ENCODE measurements at regions not wholly inside any gene's neighbourhood (a gene's known extent, or its start where the extent isn't known, plus 50 kb on each side); places are given as distances from the start of the nearest gene placed in this dataset.
A peak's percentile ranks its signal among the peaks of the same experiment; 100 is the strongest.

DNA sequence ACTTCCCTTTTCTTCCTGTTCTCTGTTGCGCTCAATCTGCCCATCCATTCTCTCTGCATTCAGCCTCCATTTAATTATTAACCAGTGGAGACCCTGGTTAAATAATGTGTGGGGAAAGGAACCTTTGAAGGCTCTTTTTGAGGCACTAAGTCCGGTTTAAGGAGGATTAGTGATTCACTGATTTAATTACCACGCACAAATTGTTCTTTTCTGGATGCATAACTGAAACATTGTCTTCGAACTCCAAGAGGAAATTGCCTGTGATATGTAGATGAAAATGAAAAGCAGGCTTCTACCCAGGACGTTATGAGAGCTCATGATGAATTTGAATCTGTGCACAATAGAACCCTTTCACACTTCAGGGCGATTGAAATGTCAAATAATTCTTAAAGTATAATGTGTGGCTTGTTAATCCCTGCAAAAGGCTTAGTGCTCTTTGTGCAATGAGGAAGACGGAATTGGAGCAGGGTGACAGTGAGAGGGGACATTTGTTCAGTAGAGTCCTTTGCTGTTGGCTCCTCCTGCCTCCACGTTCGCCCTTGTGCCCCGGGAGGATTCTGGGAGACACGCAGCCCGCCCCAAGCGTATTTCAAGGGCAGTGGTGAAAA lies 51.1 kb upstream of the ZNF236 start:
- peaks cover 15% of the 10 kb centered on the region for H3K36me3 Mint-ChIP-seq (ENCODE audit: low read depth)
- H3K27me3 Mint-ChIP-seq (ENCODE audit: low read depth) = peaks cover 25% of the 10 kb centered on the region
- peaks cover 6% of the 10 kb centered on the region for H3K4me1 Mint-ChIP-seq (ENCODE audit: low read depth)
- peaks cover 25% of the 10 kb centered on the region for H3K9me3 Mint-ChIP-seq
- H3K27ac Mint-ChIP-seq = no peak overlapping the region
- H3K4me3 Mint-ChIP-seq = no peak overlapping the region

- no peak overlapping the region for H3K27ac Mint-ChIP-seq
- peaks cover 20% of the 10 kb centered on the region for H3K4me1 Mint-ChIP-seq (ENCODE audit: low read depth)
- H3K4me3 Mint-ChIP-seq = no peak overlapping the region
- peaks cover 30% of the 10 kb centered on the region for H3K27me3 Mint-ChIP-seq (ENCODE audit: low read depth)
- H3K9me3 Mint-ChIP-seq = peaks cover 29% of the 10 kb centered on the region
- H3K36me3 Mint-ChIP-seq (ENCODE audit: low read depth) = peaks cover 20% of the 10 kb centered on the region
Measured at GRCh38 chr18:76767954-76768353, 54.4 kb upstream of the ZNF236 start.

- no peak overlapping the region for H3K4me3 Mint-ChIP-seq
- no peak overlapping the region for H3K27ac Mint-ChIP-seq
- H3K9me3 Mint-ChIP-seq = peaks cover 39% of the 10 kb centered on the region
- peaks cover 34% of the 10 kb centered on the region for H3K4me1 Mint-ChIP-seq (ENCODE audit: low read depth)
- peaks cover 17% of the 10 kb centered on the region for H3K27me3 Mint-ChIP-seq (ENCODE audit: low read depth)
- peaks cover 27% of the 10 kb centered on the region for H3K36me3 Mint-ChIP-seq (ENCODE audit: low read depth)
Measured at GRCh38 chr18:76766429-76766828, 55.9 kb upstream of the ZNF236 start.

- peaks cover 38% of the 10 kb centered on the region for H3K4me1 Mint-ChIP-seq (ENCODE audit: low read depth)
- H3K27ac Mint-ChIP-seq = no peak overlapping the region
- H3K4me3 Mint-ChIP-seq = no peak overlapping the region
- peaks cover 27% of the 10 kb centered on the region for H3K36me3 Mint-ChIP-seq (ENCODE audit: low read depth)
- H3K27me3 Mint-ChIP-seq (ENCODE audit: low read depth) = peaks cover 12% of the 10 kb centered on the region
- H3K9me3 Mint-ChIP-seq = peaks cover 42% of the 10 kb centered on the region
Measured at GRCh38 chr18:76765649-76766048, 56.7 kb upstream of the ZNF236 start.

GRCh38 chr18:76764291-76764901 lies 58.0 kb upstream of the ZNF236 start:
- peaks cover 38% of the 10 kb centered on the region for H3K4me1 Mint-ChIP-seq (ENCODE audit: low read depth)
- peak overlapping the region; percentile 32 for H3K4me3 Mint-ChIP-seq
- peaks cover 12% of the 10 kb centered on the region for H3K27me3 Mint-ChIP-seq (ENCODE audit: low read depth)
- H3K27ac Mint-ChIP-seq = peak overlapping the region; percentile 10
- peaks cover 42% of the 10 kb centered on the region for H3K9me3 Mint-ChIP-seq
- H3K36me3 Mint-ChIP-seq (ENCODE audit: low read depth) = peaks cover 27% of the 10 kb centered on the region

GRCh38 chr18:76759056-76759455 lies 63.3 kb upstream of the ZNF236 start:
- Mint-ChIP-seq H3K9me3 (peaks cover 14% of the 10 kb centered on the region), H3K4me1 (ENCODE audit: low read depth) (peaks cover 20% of the 10 kb centered on the region), H3K36me3 (ENCODE audit: low read depth) (peaks cover 12% of the 10 kb centered on the region), H3K27ac (no peak overlapping the region), H3K4me3 (no peak overlapping the region), H3K27me3 (ENCODE audit: low read depth) (peaks cover 21% of the 10 kb centered on the region)

- H3K27ac Mint-ChIP-seq = peak overlapping the region; percentile 24
- H3K4me1 Mint-ChIP-seq (ENCODE audit: low read depth) = peaks cover 18% of the 10 kb centered on the region
- no peak overlapping the region for H3K4me3 Mint-ChIP-seq
- H3K36me3 Mint-ChIP-seq (ENCODE audit: low read depth) = peaks cover 10% of the 10 kb centered on the region
- peaks cover 20% of the 10 kb centered on the region for H3K27me3 Mint-ChIP-seq (ENCODE audit: low read depth)
- H3K9me3 Mint-ChIP-seq = peaks cover 14% of the 10 kb centered on the region
Measured at GRCh38 chr18:76757925-76758324, 64.4 kb upstream of the ZNF236 start.

DNA sequence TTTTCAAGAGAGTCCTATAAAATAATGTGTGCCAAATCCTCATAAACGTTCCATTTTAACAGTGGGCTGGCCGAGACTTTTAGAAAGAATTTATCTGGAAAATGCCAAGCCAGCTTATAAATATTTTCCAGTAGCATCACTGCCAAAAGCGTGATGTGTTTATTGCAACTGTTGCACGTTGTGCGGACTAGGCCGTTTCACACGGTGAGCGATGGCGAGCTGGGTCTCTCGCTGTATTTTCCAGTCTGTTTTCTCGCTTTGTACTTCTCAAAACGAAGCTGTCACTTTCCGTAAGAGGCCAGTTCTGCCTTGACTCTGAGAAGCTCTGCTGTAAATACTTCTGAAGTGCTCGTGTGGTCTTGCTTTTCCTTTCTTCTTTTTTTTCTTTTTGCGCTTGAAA lies 65.0 kb upstream of the ZNF236 start:
- H3K36me3 Mint-ChIP-seq (ENCODE audit: low read depth) = peaks cover 10% of the 10 kb centered on the region
- peaks cover 13% of the 10 kb centered on the region for H3K4me1 Mint-ChIP-seq (ENCODE audit: low read depth)
- H3K9me3 Mint-ChIP-seq = peaks cover 14% of the 10 kb centered on the region
- no peak overlapping the region for H3K4me3 Mint-ChIP-seq
- peaks cover 21% of the 10 kb centered on the region for H3K27me3 Mint-ChIP-seq (ENCODE audit: low read depth)
- no peak overlapping the region for H3K27ac Mint-ChIP-seq

GRCh38 chr18:76756531-76757253 lies 65.7 kb upstream of the ZNF236 start:
- Mint-ChIP-seq H3K9me3 (peaks cover 10% of the 10 kb centered on the region), H3K27ac (no peak overlapping the region), H3K4me1 (ENCODE audit: low read depth) (peaks cover 6% of the 10 kb centered on the region), H3K4me3 (no peak overlapping the region), H3K27me3 (ENCODE audit: low read depth) (peaks cover 24% of the 10 kb centered on the region), H3K36me3 (ENCODE audit: low read depth) (peaks cover 5% of the 10 kb centered on the region)

DNA sequence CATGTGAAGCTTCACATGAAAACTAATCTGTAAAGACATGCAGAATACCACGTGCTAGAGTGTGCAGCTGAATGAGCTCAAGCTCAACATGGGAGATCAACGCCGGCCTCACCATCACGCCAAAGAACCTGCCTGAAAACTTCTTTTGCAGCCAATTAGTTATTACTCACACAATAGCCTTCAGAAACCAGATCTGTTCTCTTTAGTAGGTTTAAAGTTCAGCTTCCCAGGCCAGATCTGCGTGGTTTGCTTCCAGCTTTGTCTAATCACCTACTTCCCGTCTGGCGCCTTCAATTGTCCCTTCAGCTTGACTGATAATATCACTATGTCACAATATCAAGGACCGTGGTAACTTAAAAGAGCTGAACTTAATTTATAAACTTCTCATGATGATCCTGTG lies 68.0 kb upstream of the ZNF236 start:
- Mint-ChIP-seq H3K9me3 (peaks cover 20% of the 10 kb centered on the region), H3K27ac (no peak overlapping the region), H3K36me3 (ENCODE audit: low read depth) (peaks cover 2% of the 10 kb centered on the region), H3K4me3 (no peak overlapping the region), H3K4me1 (ENCODE audit: low read depth) (no peaks in the 10 kb centered on the region), H3K27me3 (ENCODE audit: low read depth) (peaks cover 29% of the 10 kb centered on the region)

GRCh38 chr18:76752400-76752799 lies 70.0 kb upstream of the ZNF236 start:
- Mint-ChIP-seq H3K4me3 (no peak overlapping the region), H3K27me3 (ENCODE audit: low read depth) (peaks cover 38% of the 10 kb centered on the region), H3K36me3 (ENCODE audit: low read depth) (peaks cover 8% of the 10 kb centered on the region), H3K4me1 (ENCODE audit: low read depth) (no peaks in the 10 kb centered on the region), H3K27ac (no peak overlapping the region), H3K9me3 (peaks cover 34% of the 10 kb centered on the region)

DNA sequence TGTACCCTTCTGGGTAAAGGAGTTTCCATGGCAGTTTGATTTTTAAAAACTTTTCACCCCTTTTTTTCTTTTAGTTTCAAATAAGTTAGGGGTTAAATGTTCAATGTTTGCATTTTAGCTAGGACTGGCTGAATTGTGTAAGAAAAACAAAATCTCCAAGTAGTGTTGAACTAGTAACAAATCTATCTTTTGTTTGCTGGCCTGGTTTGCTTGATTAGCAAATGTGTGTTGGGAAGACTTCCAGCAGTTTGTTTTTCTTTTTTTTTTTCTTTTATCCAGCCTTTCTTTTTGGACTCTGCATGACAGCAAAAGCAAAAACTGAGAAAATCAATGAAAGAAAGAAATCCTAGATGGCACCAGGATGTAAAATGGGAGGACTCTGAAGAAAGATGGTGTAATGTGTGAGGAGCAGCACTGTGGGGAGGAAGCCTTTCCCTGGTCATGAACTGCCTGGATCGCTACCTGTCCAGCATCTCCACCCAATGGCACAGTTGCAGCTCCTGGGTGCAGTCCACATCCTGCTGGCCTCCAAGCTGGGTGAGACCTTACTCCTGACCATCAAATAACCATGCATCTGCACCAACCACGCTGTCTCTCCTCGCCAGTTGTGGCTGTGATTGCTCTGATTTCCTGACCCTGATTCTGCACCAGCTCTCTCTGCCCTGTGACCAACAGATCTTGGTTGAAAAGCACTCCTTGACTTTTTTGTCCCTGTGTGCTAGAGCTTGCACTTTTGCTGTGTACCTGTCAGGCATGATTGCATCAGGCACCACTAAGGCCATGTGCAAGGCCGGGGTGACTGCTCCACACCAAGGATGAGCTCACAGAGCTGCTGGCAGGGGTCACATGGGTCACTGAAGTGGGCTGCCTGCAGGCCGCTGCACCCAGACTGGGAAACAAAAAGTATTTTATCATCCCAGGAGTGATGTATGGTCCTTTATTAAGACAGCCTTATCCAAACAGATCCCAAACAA lies 71.2 kb upstream of the ZNF236 start:
- Mint-ChIP-seq H3K4me1 (ENCODE audit: low read depth) (peaks cover 2% of the 10 kb centered on the region), H3K27ac (no peak overlapping the region), H3K27me3 (ENCODE audit: low read depth) (peaks cover 42% of the 10 kb centered on the region), H3K4me3 (no peak overlapping the region), H3K36me3 (ENCODE audit: low read depth) (peaks cover 8% of the 10 kb centered on the region), H3K9me3 (peaks cover 37% of the 10 kb centered on the region)

GRCh38 chr18:76750269-76750668 lies 72.1 kb upstream of the ZNF236 start:
- peaks cover 48% of the 10 kb centered on the region for H3K27me3 Mint-ChIP-seq (ENCODE audit: low read depth)
- no peak overlapping the region for H3K4me3 Mint-ChIP-seq
- H3K4me1 Mint-ChIP-seq (ENCODE audit: low read depth) = peaks cover 2% of the 10 kb centered on the region
- H3K27ac Mint-ChIP-seq = no peak overlapping the region
- H3K9me3 Mint-ChIP-seq = peaks cover 40% of the 10 kb centered on the region
- peaks cover 8% of the 10 kb centered on the region for H3K36me3 Mint-ChIP-seq (ENCODE audit: low read depth)

DNA sequence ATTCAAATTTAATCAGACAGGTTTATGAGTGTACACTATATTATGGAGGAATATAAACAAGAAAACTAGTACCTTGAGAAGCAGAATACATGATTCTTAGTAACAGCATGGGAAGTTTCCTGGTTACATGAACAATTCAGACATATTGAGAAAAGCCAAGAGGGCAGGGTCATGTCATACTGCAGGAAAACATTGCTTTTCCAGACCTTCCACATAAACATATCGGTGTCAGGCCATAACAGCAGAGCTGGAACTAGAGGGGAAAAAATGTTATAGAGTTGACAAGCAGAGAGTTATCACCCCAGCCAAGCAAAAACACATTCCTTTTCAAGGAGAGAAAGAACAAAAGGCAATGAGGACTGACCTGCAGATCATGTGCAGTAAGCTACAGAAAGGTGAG lies 74.7 kb upstream of the ZNF236 start:
- peaks cover 50% of the 10 kb centered on the region for H3K27me3 Mint-ChIP-seq (ENCODE audit: low read depth)
- H3K36me3 Mint-ChIP-seq (ENCODE audit: low read depth) = peaks cover 8% of the 10 kb centered on the region
- no peak overlapping the region for H3K27ac Mint-ChIP-seq
- peaks cover 40% of the 10 kb centered on the region for H3K9me3 Mint-ChIP-seq
- no peak overlapping the region for H3K4me3 Mint-ChIP-seq
- H3K4me1 Mint-ChIP-seq (ENCODE audit: low read depth) = peaks cover 2% of the 10 kb centered on the region
